ENCODE measurements at regions not wholly inside any gene's neighbourhood (a gene's known extent, or its start where the extent isn't known, plus 50 kb on each side); places are given as distances from the start of the nearest gene placed in this dataset.
"Not testable (repeated sequence)": the region's sequence is repeated elsewhere in the genome, so short reads cannot be mapped to it uniquely, and the experiment has no call there.

DNA sequence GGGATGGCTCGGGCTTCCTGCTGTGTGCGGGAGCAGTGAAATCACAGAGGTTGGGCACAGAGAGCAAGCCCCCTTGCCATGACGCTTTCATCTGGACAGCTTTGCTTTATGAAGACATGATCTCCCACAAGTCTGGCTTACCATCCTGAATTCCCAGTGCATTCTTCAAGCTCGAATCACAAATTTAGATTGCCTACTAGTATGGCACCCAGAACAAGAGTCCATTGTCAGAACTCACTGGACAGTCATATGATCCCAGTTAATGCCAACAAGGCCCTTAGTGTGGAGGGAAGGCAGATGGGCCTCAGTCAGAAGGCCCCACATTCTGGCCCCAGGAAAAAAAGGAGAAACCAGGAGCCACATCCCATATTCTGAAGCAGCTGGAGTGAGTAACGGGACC lies 147.3 kb upstream of the FOXQ1 start:
- H3K27me3 Mint-ChIP-seq = peaks cover 5 to 36% of the 10 kb centered on the region in 2 donors
- no peak overlapping the region for H3K4me3 ChIP-seq (ENCODE audit: control insufficient read depth in 1 of 2, extremely low read depth in 1 of 2, low read length in 1 of 2)
- no peaks in the 10 kb centered on the region for H3K4me1 ChIP-seq (ENCODE audit: control insufficient read depth in 1 of 2, extremely low read depth in 1 of 2, insufficient read depth in 2 of 2, low read length in 2 of 2)
- no peaks in the 10 kb centered on the region for H3K36me3 Mint-ChIP-seq
- H3K9me3 Mint-ChIP-seq = no peaks in the 10 kb centered on the region
- WGBS (ENCODE audit: insufficient coverage) = 74% methylated on average over 3 of the region's 5 CpGs
- ChIA-PET POLR2A (no interaction called here), CTCF (no interaction called here)
- peaks cover 0 to 11% of the 10 kb centered on the region in 2 experiments for H3K27me3 ChIP-seq (replicated peaks in 1 of 2; ENCODE audit: control insufficient read depth in 2 of 2, extremely low read depth in 1 of 2, insufficient read depth in 2 of 2, low read length in 1 of 2)
- no peak overlapping the region for H3K27ac ChIP-seq (ENCODE audit: low read length)
- H3K36me3 ChIP-seq (ENCODE audit: control insufficient read depth in 2 of 2, extremely low read depth in 1 of 2, insufficient read depth in 1 of 2, low read length in 1 of 2) = no peaks in the 10 kb centered on the region
- peaks cover 0 to 2% (median 0%) of the 10 kb centered on the region in 3 donors for H3K4me1 Mint-ChIP-seq
- ATAC-seq (replicated peaks in 1 of 4) (no peak), DNase-seq (no peak)
- H3K27ac Mint-ChIP-seq = no peak overlapping the region
- no peak overlapping the region for H3K4me3 Mint-ChIP-seq
- no peaks in the 10 kb centered on the region for H3K9me3 ChIP-seq

DNA sequence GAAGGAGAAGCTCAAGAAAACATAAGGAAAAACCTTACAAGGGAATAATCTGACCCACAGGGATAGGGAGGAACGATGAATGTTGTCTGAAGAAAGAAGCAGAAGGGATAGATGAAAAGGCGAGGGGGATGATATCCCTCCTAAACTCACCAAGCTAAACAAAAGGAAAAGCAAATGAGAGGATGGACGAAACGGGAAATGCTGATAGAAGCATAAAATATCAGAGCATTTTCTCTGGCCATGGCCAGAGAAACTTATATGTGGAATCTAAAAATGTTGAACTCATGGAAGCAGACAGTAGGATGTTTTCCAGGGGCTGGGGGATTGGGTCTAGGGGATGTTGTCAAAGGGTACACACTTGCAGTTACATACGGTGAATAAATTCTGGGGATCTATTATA lies 148.4 kb upstream of the FOXQ1 start:
- no peak overlapping the region for H3K4me3 Mint-ChIP-seq

DNA sequence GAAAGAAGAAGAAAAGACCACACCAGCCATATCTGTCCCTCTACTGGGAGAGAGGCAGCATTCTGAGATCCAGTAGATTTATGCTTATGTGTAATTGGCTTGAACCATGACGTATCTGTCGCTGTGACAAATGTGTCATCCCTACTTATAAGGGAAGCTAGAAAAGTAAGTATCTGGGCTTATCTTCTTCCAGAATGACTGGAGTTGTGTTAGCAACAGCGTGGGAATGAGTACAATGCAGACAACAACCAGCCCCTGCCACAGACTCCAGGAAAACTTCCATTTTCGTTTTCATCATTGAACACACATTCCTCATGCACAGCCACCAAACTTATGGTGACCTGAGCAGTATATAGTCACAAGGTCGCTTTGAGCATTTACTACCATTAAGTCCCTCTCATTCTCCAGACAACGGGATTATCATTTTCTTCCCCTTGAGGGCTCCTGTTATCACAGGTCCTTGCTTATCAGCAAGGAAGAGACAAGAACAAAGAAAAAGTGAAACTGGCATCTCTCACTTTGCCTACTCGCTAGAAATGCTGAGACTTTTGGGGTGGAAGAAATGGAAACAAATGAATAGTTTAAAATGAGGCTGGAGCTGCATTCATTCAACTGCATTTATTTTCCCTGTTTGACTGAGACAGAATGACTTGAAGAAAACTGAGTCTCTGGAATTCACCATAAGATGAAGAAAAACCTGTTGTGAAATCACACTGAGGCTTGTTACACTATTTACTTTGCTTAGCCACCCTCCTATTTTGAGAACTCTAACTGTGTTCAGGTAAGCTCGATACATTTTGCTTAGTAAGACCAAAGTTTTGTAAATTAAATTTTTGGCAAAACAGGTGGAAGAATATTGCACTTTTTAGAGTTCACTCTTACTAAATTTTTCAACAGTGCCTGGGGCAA lies 149.3 kb upstream of the FOXQ1 start:
- no peak overlapping the region for H3K27ac Mint-ChIP-seq
- Histone ChIP-seq H3K27me3 (replicated peaks in 1 of 2; ENCODE audit: control insufficient read depth in 2 of 2, extremely low read depth in 1 of 2, insufficient read depth in 2 of 2, low read length in 1 of 2) (peaks cover 0 to 9% of the 10 kb centered on the region in 2 experiments), H3K27ac (ENCODE audit: low read length) (no peak overlapping the region), H3K4me1 (ENCODE audit: control insufficient read depth in 1 of 2, extremely low read depth in 1 of 2, insufficient read depth in 2 of 2, low read length in 2 of 2) (no peaks in the 10 kb centered on the region), H3K4me3 (ENCODE audit: control insufficient read depth in 1 of 2, extremely low read depth in 1 of 2, low read length in 1 of 2) (no peak overlapping the region), H3K36me3 (ENCODE audit: control insufficient read depth in 2 of 2, extremely low read depth in 1 of 2, insufficient read depth in 1 of 2, low read length in 1 of 2) (no peaks in the 10 kb centered on the region), H3K9me3 (no peaks in the 10 kb centered on the region)
- POLR2A ChIA-PET = no interaction called here
- H3K36me3 Mint-ChIP-seq = no peaks in the 10 kb centered on the region
- peaks cover 7 to 47% of the 10 kb centered on the region in 2 donors for H3K27me3 Mint-ChIP-seq
- 61% methylated on average over 2 of the region's 8 CpGs for WGBS (ENCODE audit: insufficient coverage)
- H3K4me1 Mint-ChIP-seq = peaks cover 0 to 2% (median 0%) of the 10 kb centered on the region in 3 donors
- no peak for ATAC-seq (replicated peaks in 1 of 4)
- H3K9me3 Mint-ChIP-seq = peaks cover 0 to 12% (median 2%) of the 10 kb centered on the region in 3 donors
- no peak for DNase-seq
- H3K4me3 Mint-ChIP-seq = no peak overlapping the region
- CTCF ChIA-PET = no interaction called here

More for the DNA sequence above, 148.4 kb upstream of the FOXQ1 start:
- DNase-seq (no peak), ATAC-seq (replicated peaks in 1 of 4) (no peak)
- Histone ChIP-seq H3K9me3 (no peaks in the 10 kb centered on the region), H3K27ac (ENCODE audit: low read length) (no peak overlapping the region), H3K4me3 (ENCODE audit: control insufficient read depth in 1 of 2, extremely low read depth in 1 of 2, low read length in 1 of 2) (no peak overlapping the region), H3K4me1 (ENCODE audit: control insufficient read depth in 1 of 2, extremely low read depth in 1 of 2, insufficient read depth in 2 of 2, low read length in 2 of 2) (no peaks in the 10 kb centered on the region), H3K27me3 (replicated peaks in 1 of 2; ENCODE audit: control insufficient read depth in 2 of 2, extremely low read depth in 1 of 2, insufficient read depth in 2 of 2, low read length in 1 of 2) (peaks cover 0 to 10% of the 10 kb centered on the region in 2 experiments), H3K36me3 (ENCODE audit: control insufficient read depth in 2 of 2, extremely low read depth in 1 of 2, insufficient read depth in 1 of 2, low read length in 1 of 2) (no peaks in the 10 kb centered on the region)
- H3K27ac Mint-ChIP-seq = no peak overlapping the region
- H3K36me3 Mint-ChIP-seq = no peaks in the 10 kb centered on the region
- no CpG with 5 or more reads among the region's 5 CpGs for WGBS (ENCODE audit: insufficient coverage)
- H3K4me1 Mint-ChIP-seq = peaks cover 0 to 2% (median 0%) of the 10 kb centered on the region in 3 donors
- H3K27me3 Mint-ChIP-seq = peaks cover 5 to 47% of the 10 kb centered on the region in 2 donors
- CTCF ChIA-PET = no interaction called here
- peaks cover 0 to 5% (median 2%) of the 10 kb centered on the region in 3 donors for H3K9me3 Mint-ChIP-seq
- POLR2A ChIA-PET = no interaction called here

DNA sequence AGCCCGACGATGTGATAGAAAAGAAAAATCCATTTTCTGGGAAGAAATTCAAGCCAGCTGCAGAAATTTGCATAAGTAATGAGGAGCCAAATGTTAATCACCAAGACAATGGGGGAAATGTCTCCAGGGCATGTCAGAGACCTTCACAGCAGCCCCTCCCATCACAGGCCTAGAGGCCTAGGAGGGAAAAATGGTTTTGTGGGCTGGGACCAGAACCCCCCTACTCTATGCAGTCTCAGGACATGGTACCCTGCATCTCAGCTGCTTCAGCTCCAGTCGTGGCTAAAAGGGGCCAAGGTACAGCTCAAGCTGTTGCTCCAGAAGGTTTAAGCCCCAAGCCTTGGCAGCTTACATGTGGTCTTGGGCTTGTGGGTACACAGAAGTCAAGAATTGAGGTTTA lies 155.5 kb upstream of the FOXQ1 start:
- H3K4me1 Mint-ChIP-seq; H3K36me3 ChIP-seq (ENCODE audit: control insufficient read depth in 2 of 2, extremely low read depth in 1 of 2, insufficient read depth in 1 of 2, low read length in 1 of 2); DNase-seq; H3K4me3 ChIP-seq (ENCODE audit: control insufficient read depth in 1 of 2, extremely low read depth in 1 of 2, low read length in 1 of 2); H3K4me1 ChIP-seq (ENCODE audit: control insufficient read depth in 1 of 2, extremely low read depth in 1 of 2, insufficient read depth in 2 of 2, low read length in 2 of 2); H3K9me3 ChIP-seq; CTCF ChIA-PET; ATAC-seq (replicated peaks in 1 of 4); H3K36me3 Mint-ChIP-seq; H3K27me3 ChIP-seq (replicated peaks in 1 of 2; ENCODE audit: control insufficient read depth in 2 of 2, extremely low read depth in 1 of 2, insufficient read depth in 2 of 2, low read length in 1 of 2); H3K4me3 Mint-ChIP-seq; POLR2A ChIA-PET; H3K27ac ChIP-seq (ENCODE audit: low read length); H3K27ac Mint-ChIP-seq: not testable (repeated sequence)
- 86% methylated on average over 3 of the region's 3 CpGs for WGBS (ENCODE audit: insufficient coverage)
- peaks cover 2 to 21% (median 5%) of the 10 kb centered on the region in 3 donors for H3K9me3 Mint-ChIP-seq
- peaks cover 17 to 46% of the 10 kb centered on the region in 2 donors for H3K27me3 Mint-ChIP-seq

DNA sequence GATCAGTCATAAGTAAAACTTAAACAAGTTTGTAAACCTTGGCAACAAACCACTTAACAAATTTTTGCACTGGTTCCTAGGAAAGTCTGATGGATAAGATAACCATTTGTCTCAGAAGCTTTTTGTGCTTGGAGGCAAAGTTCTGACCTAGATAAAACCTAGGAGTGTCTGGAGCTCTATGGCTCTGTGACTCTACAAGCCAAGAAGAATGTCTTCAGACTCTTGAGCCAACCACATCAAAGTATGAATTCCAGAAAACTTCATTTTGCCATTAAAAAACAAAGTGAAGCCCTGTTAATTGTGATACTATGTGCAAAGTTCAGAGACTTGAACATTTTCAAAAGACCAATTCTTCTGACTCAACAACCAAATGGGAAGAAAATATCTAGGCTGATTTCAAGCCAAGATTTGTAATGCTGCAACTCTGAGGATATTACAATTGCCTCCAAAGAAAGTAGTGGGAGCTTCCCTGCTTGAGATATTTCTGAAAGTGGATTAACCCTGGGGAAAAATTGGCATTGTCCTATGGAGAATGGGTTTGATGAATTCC lies 158.1 kb upstream of the FOXQ1 start:
- ATAC-seq (replicated peaks in 1 of 4) = no peak
- no peak for DNase-seq
- Mint-ChIP-seq H3K4me1 (no peaks in the 10 kb centered on the region), H3K27me3 (peaks cover 22 to 33% of the 10 kb centered on the region in 2 donors), H3K4me3 (no peak overlapping the region), H3K27ac (no peak overlapping the region), H3K36me3 (no peaks in the 10 kb centered on the region), H3K9me3 (peaks cover 2 to 19% (median 5%) of the 10 kb centered on the region in 3 donors)
- Histone ChIP-seq H3K36me3 (ENCODE audit: control insufficient read depth in 2 of 2, extremely low read depth in 1 of 2, insufficient read depth in 1 of 2, low read length in 1 of 2) (no peaks in the 10 kb centered on the region), H3K4me3 (ENCODE audit: control insufficient read depth in 1 of 2, extremely low read depth in 1 of 2, low read length in 1 of 2) (no peak overlapping the region), H3K4me1 (ENCODE audit: control insufficient read depth in 1 of 2, extremely low read depth in 1 of 2, insufficient read depth in 2 of 2, low read length in 2 of 2) (no peaks in the 10 kb centered on the region), H3K27ac (ENCODE audit: low read length) (no peak overlapping the region), H3K9me3 (no peaks in the 10 kb centered on the region), H3K27me3 (replicated peaks in 1 of 2; ENCODE audit: control insufficient read depth in 2 of 2, extremely low read depth in 1 of 2, insufficient read depth in 2 of 2, low read length in 1 of 2) (peaks cover 0 to 5% of the 10 kb centered on the region in 2 experiments)
- ChIA-PET POLR2A (no interaction called here), CTCF (no interaction called here)

DNA sequence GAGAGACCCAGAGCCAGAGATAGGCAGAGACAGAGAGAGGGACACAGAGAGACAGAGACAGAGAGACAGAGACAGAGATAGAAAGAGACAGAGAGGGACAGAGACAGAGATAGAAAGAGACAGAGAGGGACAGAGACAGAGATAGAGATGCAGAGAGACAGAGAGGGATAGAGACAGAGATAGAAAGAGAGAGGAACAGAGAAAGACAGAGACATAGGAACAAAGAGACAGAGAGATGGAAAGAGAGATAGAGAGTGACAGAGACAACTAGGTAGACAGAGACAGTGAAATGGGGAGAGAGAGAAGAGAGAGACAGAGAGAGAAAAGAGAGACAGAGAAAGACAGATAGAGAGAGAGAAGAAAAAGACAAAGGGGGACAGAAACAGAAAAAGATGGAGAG lies 165.4 kb upstream of the FOXQ1 start:
- Mint-ChIP-seq H3K9me3 (no peaks in the 10 kb centered on the region), H3K27me3 (peaks cover 27 to 38% of the 10 kb centered on the region in 2 donors), H3K4me1 (peaks cover 0 to 5% (median 0%) of the 10 kb centered on the region in 3 donors), H3K4me3 (no peak overlapping the region), H3K27ac (no peak overlapping the region), H3K36me3 (no peaks in the 10 kb centered on the region)
- POLR2A ChIA-PET = no interaction called here
- Histone ChIP-seq H3K27me3 (replicated peaks in 1 of 2; ENCODE audit: control insufficient read depth in 2 of 2, extremely low read depth in 1 of 2, insufficient read depth in 2 of 2, low read length in 1 of 2) (peaks cover 0 to 29% of the 10 kb centered on the region in 2 experiments), H3K4me1 (ENCODE audit: control insufficient read depth in 1 of 2, extremely low read depth in 1 of 2, insufficient read depth in 2 of 2, low read length in 2 of 2) (no peaks in the 10 kb centered on the region), H3K27ac (ENCODE audit: low read length) (no peak overlapping the region), H3K4me3 (ENCODE audit: control insufficient read depth in 1 of 2, extremely low read depth in 1 of 2, low read length in 1 of 2) (no peak overlapping the region), H3K36me3 (ENCODE audit: control insufficient read depth in 2 of 2, extremely low read depth in 1 of 2, insufficient read depth in 1 of 2, low read length in 1 of 2) (no peaks in the 10 kb centered on the region), H3K9me3 (no peaks in the 10 kb centered on the region)
- CTCF ChIA-PET = no interaction called here
- DNase-seq (no peak), ATAC-seq (replicated peaks in 1 of 4) (no peak)
